Esophagus muscularis mucosa (tissue), 4 donors: ENCODE measurements at regions not wholly inside any gene's neighbourhood (a gene's known extent, or its start where the extent isn't known, plus 50 kb on each side); places are given as distances from the start of the nearest gene placed in this dataset.

ENCODE experiments used
- DNase-seq: peaks from one replicate; pipeline ENCODE4 v3.0.0-alpha.2; 2017; ENCODE audit errors: extremely low spot score
- H3K27ac ChIP-seq, 4 donors: fragments of 200-600 bp; sonication (generic); replicated peaks in 1 of 4; 1 replicate in 3 of 4; 2 replicates in 1 of 4; pipeline ENCODE4 v1.5.1; 2016 to 2019; ENCODE audit warnings: mild to moderate bottlenecking in 1 of 4
- H3K27me3 ChIP-seq, 4 donors: fragments of 200-600 bp; sonication (generic); one replicate each; pipeline versions ENCODE4 v1.5.1 to v1.6.0; 2016 to 2019
- H3K36me3 ChIP-seq, 4 donors: fragments of 200-600 bp; sonication (generic); one replicate each; pipeline ENCODE4 v1.5.1; 2016 to 2019
- H3K4me1 ChIP-seq, 4 donors: fragments of 200-600 bp; sonication (generic); one replicate each; pipeline ENCODE4 v1.5.1; 2016 to 2019
- H3K4me3 ChIP-seq, 4 donors: fragments of 200-600 bp; sonication (generic); 1 replicate in 2 of 4; 2 replicates in 2 of 4; pipeline ENCODE4 v1.5.1; 2016 to 2019; ENCODE audit warnings: mild to moderate bottlenecking in 4 of 4, moderate library complexity in 1 of 4
- H3K9me3 ChIP-seq, 4 donors: fragments of 200-600 bp; sonication (generic); 1 replicate in 3 of 4; 2 replicates in 1 of 4; pipeline ENCODE4 v1.5.1; 2016 to 2019
- EP300 ChIP-seq: sonication (generic); formaldehyde crosslinking; IDR thresholded peaks from one replicate; pipeline ENCODE4 v1.6.1; 2017; ENCODE audit warnings: antibody characterized with exemption
- POLR2A ChIP-seq: fragments of 450-650 bp; IDR thresholded peaks from one replicate; pipeline ENCODE4 v1.6.1; 2017; ENCODE audit warnings: antibody characterized with exemption, moderate library complexity, mild to moderate bottlenecking, low read depth
- POLR2AphosphoS5 ChIP-seq, 2 donors: sonication (generic); formaldehyde crosslinking; IDR thresholded peaks; one replicate each; pipeline ENCODE4 v1.6.1; 2017; ENCODE audit warnings: antibody characterized with exemption in 2 of 2
- WGBS: methylation state at CpG from one replicate; pipeline ENCODE4 v1.1.5; 2018; 5-methylcytosine and 5-hydroxymethylcytosine counted together
- intact Hi-C: fragments of 100-400 bp; cut with DNase I; formaldehyde crosslinking; loops from one replicate; pipeline ENCODE4 v1.15.1; 2023
- TF ChIP-seq, protein P1 (sequence below), 3 experiments: fragments of 200-600 bp in 2 of 3; fragments of 450-650 bp in 1 of 3; sonication (generic) in 2 of 3; IDR thresholded peaks; one replicate each; pipeline ENCODE4 v1.5.1; 2017 to 2019; ENCODE audit warnings: antibody characterized with exemption in 3 of 3, mild to moderate bottlenecking in 2 of 3, moderate library complexity in 1 of 3

DNA sequence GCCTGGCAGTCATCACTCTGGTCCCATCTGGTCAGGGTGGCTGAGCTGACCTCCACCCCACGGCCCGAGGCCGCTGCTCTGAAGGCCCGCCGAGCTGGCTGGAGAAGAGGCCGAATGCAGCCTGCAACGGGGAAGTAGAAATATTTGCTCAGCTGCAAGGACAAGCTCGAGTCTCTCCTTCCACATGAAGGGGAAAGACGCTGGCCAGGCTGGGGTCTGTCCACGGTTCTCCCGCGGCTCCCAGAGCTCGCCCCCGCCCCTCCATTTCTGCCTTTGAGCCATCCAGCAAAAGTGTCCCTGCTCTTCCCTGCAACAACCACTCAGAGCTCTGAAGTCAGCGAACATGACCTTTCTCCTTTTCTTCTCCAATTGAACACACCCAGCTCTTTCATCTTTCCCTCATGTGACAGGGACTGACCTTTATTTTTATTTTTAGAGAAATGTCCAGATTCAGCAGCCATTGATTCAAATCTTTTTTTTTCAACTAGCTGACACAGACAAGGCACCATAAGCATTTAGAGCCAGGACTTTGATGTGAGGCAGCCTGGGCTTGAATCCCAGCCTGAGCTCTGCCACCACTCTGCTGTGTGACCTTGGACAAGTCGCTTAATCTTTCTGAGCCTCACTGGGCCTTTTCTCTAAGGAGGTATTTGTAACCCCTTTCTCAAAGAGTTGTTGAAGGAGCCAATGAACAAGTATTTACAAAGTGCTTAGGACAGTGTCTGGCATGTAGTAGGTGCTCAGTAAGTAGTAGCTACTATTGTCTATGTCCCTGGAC lies 149.3 kb upstream of the WNT4 start:
- no peaks in the 10 kb centered on the region for H3K4me1 ChIP-seq
- no peaks in the 10 kb centered on the region for H3K36me3 ChIP-seq
- WGBS, result 68% methylated on average over 16 of the region's 16 CpGs
- H3K27ac ChIP-seq, result no peak overlapping the region
- DNase-seq, result no peak
- no peak for TF ChIP-seq POLR2A
- no peak for TF ChIP-seq EP300
- TF ChIP-seq, protein P1, sequence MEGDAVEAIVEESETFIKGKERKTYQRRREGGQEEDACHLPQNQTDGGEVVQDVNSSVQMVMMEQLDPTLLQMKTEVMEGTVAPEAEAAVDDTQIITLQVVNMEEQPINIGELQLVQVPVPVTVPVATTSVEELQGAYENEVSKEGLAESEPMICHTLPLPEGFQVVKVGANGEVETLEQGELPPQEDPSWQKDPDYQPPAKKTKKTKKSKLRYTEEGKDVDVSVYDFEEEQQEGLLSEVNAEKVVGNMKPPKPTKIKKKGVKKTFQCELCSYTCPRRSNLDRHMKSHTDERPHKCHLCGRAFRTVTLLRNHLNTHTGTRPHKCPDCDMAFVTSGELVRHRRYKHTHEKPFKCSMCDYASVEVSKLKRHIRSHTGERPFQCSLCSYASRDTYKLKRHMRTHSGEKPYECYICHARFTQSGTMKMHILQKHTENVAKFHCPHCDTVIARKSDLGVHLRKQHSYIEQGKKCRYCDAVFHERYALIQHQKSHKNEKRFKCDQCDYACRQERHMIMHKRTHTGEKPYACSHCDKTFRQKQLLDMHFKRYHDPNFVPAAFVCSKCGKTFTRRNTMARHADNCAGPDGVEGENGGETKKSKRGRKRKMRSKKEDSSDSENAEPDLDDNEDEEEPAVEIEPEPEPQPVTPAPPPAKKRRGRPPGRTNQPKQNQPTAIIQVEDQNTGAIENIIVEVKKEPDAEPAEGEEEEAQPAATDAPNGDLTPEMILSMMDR (IDR thresholded peaks at IDR 0.05), result no peak
- no peak for TF ChIP-seq POLR2AphosphoS5 (IDR thresholded peaks at IDR 0.05)
- peaks cover 0 to 38% (median 0%) of the 10 kb centered on the region in 4 donors for H3K27me3 ChIP-seq
- peaks cover 0 to 7% (median 0%) of the 10 kb centered on the region in 4 donors for H3K9me3 ChIP-seq
- H3K4me3 ChIP-seq, result no peak overlapping the region
- intact Hi-C loops, result no loop called here

DNA sequence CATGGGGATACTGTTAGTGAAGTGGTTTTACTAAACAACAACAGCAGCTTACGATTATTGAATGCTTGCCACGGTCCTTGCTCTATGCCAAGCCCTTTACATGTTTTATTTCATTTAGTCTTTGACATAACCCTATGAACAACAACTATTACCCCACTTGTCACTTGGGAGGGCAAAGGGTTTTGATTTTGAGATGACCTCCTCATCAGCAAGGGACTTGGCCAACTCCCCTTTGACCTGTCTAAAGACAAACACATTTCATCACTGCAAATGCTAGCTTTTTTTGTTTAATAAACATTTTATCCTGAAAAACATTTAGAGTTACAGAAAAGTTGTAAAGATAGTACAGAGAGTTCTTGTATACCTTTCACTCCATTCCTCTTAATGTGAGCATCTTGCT lies 152.5 kb upstream of the WNT4 start:
- no peaks in the 10 kb centered on the region for H3K36me3 ChIP-seq
- H3K4me3 ChIP-seq, result no peak overlapping the region
- H3K27ac ChIP-seq, result no peak overlapping the region
- H3K27me3 ChIP-seq, result peaks cover 0 to 47% (median 0%) of the 10 kb centered on the region in 4 donors
- TF ChIP-seq POLR2A, result no peak
- TF ChIP-seq POLR2AphosphoS5 (IDR thresholded peaks at IDR 0.05), result no peak
- TF ChIP-seq EP300, result no peak
- TF ChIP-seq, protein P1 (IDR thresholded peaks at IDR 0.05), result no peak
- peaks cover 0 to 7% (median 0%) of the 10 kb centered on the region in 4 donors for H3K9me3 ChIP-seq
- intact Hi-C loops, result no loop called here
- 76% methylated on average over 2 of the region's 2 CpGs for WGBS
- DNase-seq, result no peak
- no peaks in the 10 kb centered on the region for H3K4me1 ChIP-seq

DNA sequence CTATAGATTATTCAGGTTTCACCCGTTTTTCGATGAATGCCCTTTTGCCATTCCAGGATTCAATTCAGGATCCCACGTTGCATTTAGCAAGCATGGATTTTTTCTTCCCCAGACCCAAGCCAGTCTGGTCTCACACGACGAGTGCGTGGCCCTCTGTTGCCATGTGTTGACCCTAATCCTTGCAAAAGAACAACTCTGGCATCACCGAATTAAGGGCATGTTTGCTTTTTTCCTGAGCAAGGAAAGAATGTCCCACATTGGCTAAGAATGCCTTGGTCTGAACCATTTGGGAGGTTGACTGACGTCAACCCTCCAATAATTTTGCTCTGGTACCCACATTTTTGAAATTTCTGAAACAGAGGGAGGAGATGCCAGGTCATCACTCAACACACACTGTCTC lies 153.0 kb upstream of the WNT4 start:
- TF ChIP-seq EP300, result no peak
- TF ChIP-seq, protein P1 (IDR thresholded peaks at IDR 0.05), result no peak
- TF ChIP-seq POLR2A, result no peak
- TF ChIP-seq POLR2AphosphoS5 (IDR thresholded peaks at IDR 0.05), result no peak
- H3K9me3 ChIP-seq, result peaks cover 0 to 7% (median 0%) of the 10 kb centered on the region in 4 donors
- H3K4me3 ChIP-seq, result no peak overlapping the region
- H3K27me3 ChIP-seq, result peaks cover 0 to 47% (median 0%) of the 10 kb centered on the region in 4 donors
- no peak overlapping the region for H3K27ac ChIP-seq
- intact Hi-C loops, result no loop called here
- H3K4me1 ChIP-seq, result no peaks in the 10 kb centered on the region
- no peaks in the 10 kb centered on the region for H3K36me3 ChIP-seq
- DNase-seq, result no peak
- 80% methylated on average over 8 of the region's 8 CpGs for WGBS

GRCh38 chr1:22296701-22297591 lies 154.0 kb upstream of the WNT4 start:
- Histone ChIP-seq H3K27me3 (peaks cover 0 to 43% (median 0%) of the 10 kb centered on the region in 4 donors), H3K4me3 (no peak overlapping the region), H3K36me3 (no peaks in the 10 kb centered on the region), H3K27ac (no peak overlapping the region), H3K9me3 (peaks cover 0 to 7% (median 2%) of the 10 kb centered on the region in 4 donors), H3K4me1 (no peaks in the 10 kb centered on the region)
- whole genome bisulfite sequencing, result 66% methylated on average over 12 of the region's 14 CpGs
- intact Hi-C loops, result no loop called here
- TF ChIP-seq, protein P1 (IDR thresholded peaks at IDR 0.05), result no peak
- TF ChIP-seq POLR2A, result no peak
- no peak for TF ChIP-seq EP300
- no peak for TF ChIP-seq POLR2AphosphoS5 (IDR thresholded peaks at IDR 0.05)
- no peak for DNase-seq
